Skeletal muscle cell (primary cell): ENCODE measurements at regions not wholly inside any gene's neighbourhood (a gene's known extent, or its start where the extent isn't known, plus 50 kb on each side); places are given as distances from the start of the nearest gene placed in this dataset.
A peak's percentile ranks its signal among the peaks of the same experiment; 100 is the strongest.
"Not testable (repeated sequence)": the region's sequence is repeated elsewhere in the genome, so short reads cannot be mapped to it uniquely, and the experiment has no call there.

Experiments
- DNase-seq: peaks from one replicate; pipeline ENCODE4 v3.0.0-alpha.2; 2010; ENCODE audit warnings: low read depth
- H3K4me3 ChIP-seq: 2 replicates; pipeline ENCODE4 v1.5.1; 2011; ENCODE audit warnings: low read depth, mild to moderate bottlenecking, control low read depth, low read length, moderate library complexity

GRCh38 chr4:131883181-131883580 is 1265.9 kb upstream of the PCDH10 start:
- H3K4me3 ChIP-seq, DNase-seq: not testable (repeated sequence)

- DNase-seq, H3K4me3 ChIP-seq: not testable (repeated sequence)
Measured at GRCh38 chr4:131925662-131926061, 1223.4 kb upstream of the PCDH10 start.

GRCh38 chr4:131967646-131968045 is 1181.4 kb upstream of the PCDH10 start:
- DNase-seq, result peak; percentile 24
- H3K4me3 ChIP-seq, result not testable (repeated sequence)

- peak overlapping the region; percentile 33 for H3K4me3 ChIP-seq
- DNase-seq, result no peak
Measured at GRCh38 chr4:131974730-131975129, 1174.4 kb upstream of the PCDH10 start.

GRCh38 chr4:131975276-131976132 is 1173.6 kb upstream of the PCDH10 start:
- not testable (repeated sequence) for DNase-seq
- H3K4me3 ChIP-seq, result peak overlapping the region; percentile 33

- DNase-seq, result not testable (repeated sequence)
- H3K4me3 ChIP-seq, result peak overlapping the region; percentile 33
Measured at GRCh38 chr4:131976133-131977002, 1172.7 kb upstream of the PCDH10 start.

- DNase-seq, result no peak
Measured at GRCh38 chr4:131978120-131978519, 1171.0 kb upstream of the PCDH10 start.

GRCh38 chr4:131989576-131989975 is 1159.5 kb upstream of the PCDH10 start:
- DNase-seq, result no peak
- no peak overlapping the region for H3K4me3 ChIP-seq

More at GRCh38 chr4:131978120-131978519, 1171.0 kb upstream of the PCDH10 start:
- no peak overlapping the region for H3K4me3 ChIP-seq

- no peak overlapping the region for H3K4me3 ChIP-seq
- peak; percentile 22 for DNase-seq
Measured at GRCh38 chr4:132001542-132001941, 1147.6 kb upstream of the PCDH10 start.

GRCh38 chr4:132003593-132003992 is 1145.5 kb upstream of the PCDH10 start:
- no peak overlapping the region for H3K4me3 ChIP-seq
- DNase-seq, result no peak

- no peak overlapping the region for H3K4me3 ChIP-seq
- DNase-seq, result no peak
Measured at GRCh38 chr4:132015321-132015720, 1133.8 kb upstream of the PCDH10 start.

GRCh38 chr4:132016703-132017350 is 1132.3 kb upstream of the PCDH10 start:
- no peak for DNase-seq
- H3K4me3 ChIP-seq, result no peak overlapping the region

GRCh38 chr4:132026166-132026565 is 1122.9 kb upstream of the PCDH10 start:
- DNase-seq, result no peak
- no peak overlapping the region for H3K4me3 ChIP-seq

- no peak for DNase-seq
Measured at GRCh38 chr4:132026816-132027215, 1122.3 kb upstream of the PCDH10 start.

GRCh38 chr4:132056496-132056895 is 1092.6 kb upstream of the PCDH10 start:
- no peak overlapping the region for H3K4me3 ChIP-seq
- no peak for DNase-seq

More at GRCh38 chr4:132026816-132027215, 1122.3 kb upstream of the PCDH10 start:
- no peak overlapping the region for H3K4me3 ChIP-seq

GRCh38 chr4:132059227-132059626 is 1089.9 kb upstream of the PCDH10 start:
- H3K4me3 ChIP-seq, result no peak overlapping the region
- no peak for DNase-seq

- DNase-seq, result no peak
- H3K4me3 ChIP-seq, result no peak overlapping the region
Measured at GRCh38 chr4:132062611-132063239, 1086.4 kb upstream of the PCDH10 start.

GRCh38 chr4:132063829-132064228 is 1085.3 kb upstream of the PCDH10 start:
- no peak overlapping the region for H3K4me3 ChIP-seq
- DNase-seq, result no peak

- no peak for DNase-seq
- H3K4me3 ChIP-seq, result no peak overlapping the region
Measured at GRCh38 chr4:132065940-132066495, 1083.1 kb upstream of the PCDH10 start.
